Liver (tissue), 2 donors: ENCODE measurements at regions not wholly inside any gene's neighbourhood (a gene's known extent, or its start where the extent isn't known, plus 50 kb on each side); places are given as distances from the start of the nearest gene placed in this dataset.

ENCODE experiments used
- EGR1 ChIP-seq, 2 donors: IDR thresholded peaks; 2 replicates each; pipeline ENCODE4 v1.6.1; 2016 to 2018; ENCODE audit warnings: antibody characterized with exemption in 2 of 2, low read depth in 2 of 2
- JUND ChIP-seq, 2 donors: IDR thresholded peaks; 2 replicates each; pipeline ENCODE4 v1.6.1; 2016; ENCODE audit warnings: antibody characterized with exemption in 2 of 2
- RAD21 ChIP-seq, 2 donors: IDR thresholded peaks; 2 replicates each; pipeline ENCODE4 v1.6.1; 2016; ENCODE audit warnings: antibody characterized with exemption in 2 of 2, mild to moderate bottlenecking in 2 of 2
- donor health status: healthy.

DNA sequence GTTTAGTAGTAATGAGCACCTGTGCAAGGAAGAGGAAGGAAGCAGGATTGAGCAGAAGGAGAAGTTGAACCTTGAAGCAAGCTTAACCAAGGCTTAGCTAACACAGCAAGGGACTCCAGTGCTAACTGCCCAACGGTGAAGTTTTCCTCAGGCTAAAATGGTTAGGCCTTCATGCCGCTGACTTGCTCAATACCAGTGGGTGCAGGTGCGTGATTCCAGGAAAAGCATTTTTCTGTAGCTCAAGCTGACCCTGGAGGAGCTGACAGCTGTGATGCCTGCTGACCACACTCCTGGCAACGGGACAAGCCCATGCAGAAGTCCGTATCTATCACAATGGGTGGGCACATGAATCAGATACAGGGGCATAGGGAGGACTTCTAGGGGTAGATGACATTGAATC lies 76.5 kb upstream of the FGGY start:
- TF ChIP-seq EGR1 (IDR thresholded peaks at IDR 0.05; ENCODE audit: low read depth in 2 of 2), result no peak
- TF ChIP-seq JUND (IDR thresholded peaks at IDR 0.05), result no peak
- no peak for TF ChIP-seq RAD21 (IDR thresholded peaks at IDR 0.05)
